Neural cell (in vitro differentiated cells): ENCODE measurements at regions not wholly inside any gene's neighbourhood (a gene's known extent, or its start where the extent isn't known, plus 50 kb on each side); places are given as distances from the start of the nearest gene placed in this dataset.
"Not testable (repeated sequence)": the region's sequence is repeated elsewhere in the genome, so short reads cannot be mapped to it uniquely, and the experiment has no call there.

Experiments
- POLR2AphosphoS5 ChIP-seq: IDR thresholded peaks from 2 replicates; pipeline ENCODE4 v1.6.1; 2012
- TF ChIP-seq, protein P1 (sequence below): fragments of 450-650 bp; IDR thresholded peaks from 2 replicates; pipeline ENCODE4 v1.5.1; 2014; ENCODE audit warnings: antibody characterized with exemption, mild to moderate bottlenecking, moderate library complexity; ENCODE audit not compliant: poor library complexity, severe bottlenecking

DNA sequence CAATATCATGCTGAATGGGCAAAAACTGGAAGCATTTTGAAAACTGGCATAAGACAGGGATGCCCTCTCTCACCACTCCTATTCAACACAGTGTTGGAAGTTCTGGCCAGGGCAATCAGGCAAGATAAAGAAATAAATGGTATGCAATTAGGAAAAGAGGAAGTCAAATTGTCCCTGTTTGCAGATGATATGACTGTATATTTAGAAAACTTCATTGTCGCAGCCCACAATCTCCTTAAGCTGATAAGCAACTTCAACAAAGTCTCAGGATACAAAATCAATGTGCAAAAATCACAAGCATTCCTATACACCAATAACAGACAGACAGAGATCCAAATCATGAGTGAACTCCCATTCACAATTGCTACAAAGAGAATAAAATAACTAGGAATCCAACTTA is 136.8 kb downstream of the ZNF608 start:
- TF ChIP-seq, protein P1, sequence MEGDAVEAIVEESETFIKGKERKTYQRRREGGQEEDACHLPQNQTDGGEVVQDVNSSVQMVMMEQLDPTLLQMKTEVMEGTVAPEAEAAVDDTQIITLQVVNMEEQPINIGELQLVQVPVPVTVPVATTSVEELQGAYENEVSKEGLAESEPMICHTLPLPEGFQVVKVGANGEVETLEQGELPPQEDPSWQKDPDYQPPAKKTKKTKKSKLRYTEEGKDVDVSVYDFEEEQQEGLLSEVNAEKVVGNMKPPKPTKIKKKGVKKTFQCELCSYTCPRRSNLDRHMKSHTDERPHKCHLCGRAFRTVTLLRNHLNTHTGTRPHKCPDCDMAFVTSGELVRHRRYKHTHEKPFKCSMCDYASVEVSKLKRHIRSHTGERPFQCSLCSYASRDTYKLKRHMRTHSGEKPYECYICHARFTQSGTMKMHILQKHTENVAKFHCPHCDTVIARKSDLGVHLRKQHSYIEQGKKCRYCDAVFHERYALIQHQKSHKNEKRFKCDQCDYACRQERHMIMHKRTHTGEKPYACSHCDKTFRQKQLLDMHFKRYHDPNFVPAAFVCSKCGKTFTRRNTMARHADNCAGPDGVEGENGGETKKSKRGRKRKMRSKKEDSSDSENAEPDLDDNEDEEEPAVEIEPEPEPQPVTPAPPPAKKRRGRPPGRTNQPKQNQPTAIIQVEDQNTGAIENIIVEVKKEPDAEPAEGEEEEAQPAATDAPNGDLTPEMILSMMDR, result not testable (repeated sequence)
- not testable (repeated sequence) for TF ChIP-seq POLR2AphosphoS5
